K562 (cell line): ENCODE measurements at regions not wholly inside any gene's neighbourhood (a gene's known extent, or its start where the extent isn't known, plus 50 kb on each side); places are given as distances from the start of the nearest gene placed in this dataset.

Experiments used
- CTCF ChIP-seq, 3 experiments: IDR thresholded peaks in 2 of 3; conservative IDR thresholded peaks in 1 of 3; 2 replicates each; pipeline ENCODE4 v1.5.1; 2011 to 2012; ENCODE audit warnings: low read length in 3 of 3, mild to moderate bottlenecking in 3 of 3, control low read depth in 2 of 3, improper control_type of control experiment in 1 of 3, inconsistent platforms in 1 of 3, low read depth in 1 of 3, mixed read lengths in 1 of 3, moderate library complexity in 1 of 3; ENCODE audit not compliant: insufficient read depth in 2 of 3
- E2F1 ChIP-seq: sonication (generic); formaldehyde crosslinking; IDR thresholded peaks from 2 replicates; pipeline ENCODE4 v1.8.1; 2023; ENCODE audit warnings: mild to moderate bottlenecking, missing genetic modification reagents, moderate library complexity
- PML ChIP-seq: IDR thresholded peaks from 2 replicates; pipeline ENCODE4 v1.6.1; 2012; ENCODE audit warnings: low read length, inconsistent platforms
- POLR2A ChIP-seq: fragments of 450-650 bp; conservative IDR thresholded peaks from 2 replicates; pipeline ENCODE4 v1.6.1; 2016
- RBM22 ChIP-seq: fragments of 200-400 bp; formaldehyde crosslinking; IDR thresholded peaks from 2 replicates; pipeline ENCODE4 v1.6.1; 2018; ENCODE audit warnings: low read length, low read depth; ENCODE audit not compliant: poor library complexity, severe bottlenecking
- SNIP1 ChIP-seq: fragments of 450-650 bp; IDR thresholded peaks from 2 replicates; pipeline ENCODE4 v1.7.1; 2017; ENCODE audit warnings: low read depth, mild to moderate bottlenecking
- TAF1 ChIP-seq: IDR thresholded peaks from 2 replicates; pipeline ENCODE4 v1.6.1; 2011; ENCODE audit warnings: mild to moderate bottlenecking, low read length, moderate library complexity; ENCODE audit not compliant: insufficient read depth, control insufficient read depth, severe bottlenecking; ENCODE audit errors: extremely low read depth
- YY1 ChIP-seq, 3 experiments: IDR thresholded peaks; 2 replicates each; pipeline ENCODE4 v1.6.1; 2011; ENCODE audit warnings: low read length in 2 of 3, mild to moderate bottlenecking in 2 of 3, moderate library complexity in 2 of 3, borderline replicate concordance in 1 of 3, control low read depth in 1 of 3, low read depth in 1 of 3; ENCODE audit not compliant: insufficient read depth in 3 of 3, insufficient replicate concordance in 2 of 3, control insufficient read depth in 1 of 3, insufficient read length in 1 of 3; ENCODE audit errors: extremely low read depth in 1 of 3
- TF ChIP-seq, protein P1 (sequence below): IDR thresholded peaks from 2 replicates; pipeline ENCODE4 v1.6.1; 2011; ENCODE audit warnings: borderline replicate concordance, low read depth, mild to moderate bottlenecking, moderate library complexity, low read length; ENCODE audit not compliant: insufficient read depth, poor library complexity, severe bottlenecking
- TF ChIP-seq, protein P2 (sequence below): sonication (generic); formaldehyde crosslinking; IDR thresholded peaks from 2 replicates; pipeline ENCODE4 v1.5.0; 2020; ENCODE audit warnings: missing genetic modification reagents

DNA sequence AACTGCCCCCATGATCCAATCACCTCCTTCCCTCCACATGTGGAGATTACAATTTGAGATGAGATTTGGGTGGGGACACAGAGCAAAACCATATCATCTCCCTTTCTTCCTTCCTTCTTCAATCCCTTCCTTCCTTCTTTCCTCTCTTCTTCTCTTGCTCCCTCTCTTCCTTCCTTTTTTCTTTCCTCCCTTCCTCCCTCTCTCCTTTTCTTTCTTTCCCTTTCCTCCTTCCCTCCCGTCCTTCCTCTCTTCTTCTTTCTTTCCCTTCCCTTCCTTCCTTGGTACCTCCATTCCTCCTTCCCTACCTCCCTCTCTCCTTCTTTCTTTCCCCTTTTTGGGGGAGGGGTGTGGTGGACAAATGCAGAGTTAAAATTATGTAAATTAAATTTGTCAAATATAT is 145.1 kb downstream of the TSHZ3 start:
- TF ChIP-seq TAF1 = no peak
- no peak for TF ChIP-seq CTCF (IDR thresholded peaks at IDR 0.05 in 2 of 3, conservative IDR thresholded peaks at IDR 0.05 in 1 of 3; ENCODE audit: insufficient read depth in 2 of 3, low read depth in 1 of 3, low read length in 3 of 3)
- no peak for TF ChIP-seq YY1 (IDR thresholded peaks at IDR 0.05; ENCODE audit: borderline replicate concordance in 1 of 3, control insufficient read depth in 1 of 3, extremely low read depth in 1 of 3, insufficient read depth in 3 of 3, insufficient read length in 1 of 3, insufficient replicate concordance in 2 of 3, low read depth in 1 of 3, low read length in 2 of 3)
- TF ChIP-seq, protein P1, sequence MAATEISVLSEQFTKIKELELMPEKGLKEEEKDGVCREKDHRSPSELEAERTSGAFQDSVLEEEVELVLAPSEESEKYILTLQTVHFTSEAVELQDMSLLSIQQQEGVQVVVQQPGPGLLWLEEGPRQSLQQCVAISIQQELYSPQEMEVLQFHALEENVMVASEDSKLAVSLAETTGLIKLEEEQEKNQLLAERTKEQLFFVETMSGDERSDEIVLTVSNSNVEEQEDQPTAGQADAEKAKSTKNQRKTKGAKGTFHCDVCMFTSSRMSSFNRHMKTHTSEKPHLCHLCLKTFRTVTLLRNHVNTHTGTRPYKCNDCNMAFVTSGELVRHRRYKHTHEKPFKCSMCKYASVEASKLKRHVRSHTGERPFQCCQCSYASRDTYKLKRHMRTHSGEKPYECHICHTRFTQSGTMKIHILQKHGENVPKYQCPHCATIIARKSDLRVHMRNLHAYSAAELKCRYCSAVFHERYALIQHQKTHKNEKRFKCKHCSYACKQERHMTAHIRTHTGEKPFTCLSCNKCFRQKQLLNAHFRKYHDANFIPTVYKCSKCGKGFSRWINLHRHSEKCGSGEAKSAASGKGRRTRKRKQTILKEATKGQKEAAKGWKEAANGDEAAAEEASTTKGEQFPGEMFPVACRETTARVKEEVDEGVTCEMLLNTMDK = no peak
- no peak for TF ChIP-seq RBM22
- TF ChIP-seq POLR2A = no peak
- TF ChIP-seq PML = no peak
- no peak for TF ChIP-seq E2F1
- no peak for TF ChIP-seq SNIP1
- TF ChIP-seq, protein P2, sequence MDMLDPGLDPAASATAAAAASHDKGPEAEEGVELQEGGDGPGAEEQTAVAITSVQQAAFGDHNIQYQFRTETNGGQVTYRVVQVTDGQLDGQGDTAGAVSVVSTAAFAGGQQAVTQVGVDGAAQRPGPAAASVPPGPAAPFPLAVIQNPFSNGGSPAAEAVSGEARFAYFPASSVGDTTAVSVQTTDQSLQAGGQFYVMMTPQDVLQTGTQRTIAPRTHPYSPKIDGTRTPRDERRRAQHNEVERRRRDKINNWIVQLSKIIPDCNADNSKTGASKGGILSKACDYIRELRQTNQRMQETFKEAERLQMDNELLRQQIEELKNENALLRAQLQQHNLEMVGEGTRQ (CRISPR knock-in tag) = no peak
